ENCODE measurements at regions not wholly inside any gene's neighbourhood (a gene's known extent, or its start where the extent isn't known, plus 50 kb on each side); places are given as distances from the start of the nearest gene placed in this dataset.

DNA sequence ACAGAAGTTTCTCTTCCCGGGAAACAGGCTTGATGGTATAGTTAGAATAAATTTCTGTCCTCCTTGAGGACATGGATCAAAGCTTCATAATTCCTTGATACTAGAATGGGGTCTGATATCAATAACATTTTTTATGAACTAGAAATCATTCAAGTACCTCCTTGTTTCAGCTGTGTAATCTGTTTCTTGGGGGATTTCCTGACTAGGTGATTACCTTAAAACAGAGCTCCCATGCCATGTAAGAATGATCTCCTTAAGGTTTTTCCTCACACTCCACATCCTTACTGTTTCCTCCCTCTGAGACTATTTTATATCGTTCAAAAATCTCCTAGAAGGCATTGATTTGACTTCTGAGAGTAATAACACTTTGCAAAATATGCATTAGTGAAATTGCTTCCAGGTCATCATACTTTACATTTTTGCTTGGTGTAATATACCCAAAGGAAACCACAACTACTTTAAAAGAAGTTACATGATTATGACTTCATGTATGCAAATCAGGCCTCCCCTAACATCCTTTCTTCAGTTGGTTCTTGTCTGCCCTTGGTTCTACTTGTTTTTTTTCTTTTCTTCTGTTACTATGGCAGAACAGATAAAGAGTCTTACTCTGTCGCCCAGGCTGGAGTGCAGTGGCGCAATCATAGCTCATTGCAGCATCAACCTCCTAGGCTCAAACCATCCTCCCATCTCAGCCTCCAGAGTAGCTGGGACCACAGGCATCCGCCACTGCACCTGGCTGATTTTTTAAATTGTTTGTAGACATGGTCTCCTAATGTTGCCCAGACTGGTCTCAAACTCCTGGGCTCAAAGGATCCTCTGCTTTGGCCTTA lies 388.8 kb downstream of the ZFHX3 start:
- TF ChIP-seq EZH2phosphoT487 (IDR thresholded peaks at IDR 0.05; ENCODE audit: low read depth, severe bottlenecking, unreplicated experiment) (no peak), EZH2 (IDR thresholded peaks at IDR 0.05; ENCODE audit: borderline replicate concordance) (no peak)
- TF ChIP-seq, protein P1, sequence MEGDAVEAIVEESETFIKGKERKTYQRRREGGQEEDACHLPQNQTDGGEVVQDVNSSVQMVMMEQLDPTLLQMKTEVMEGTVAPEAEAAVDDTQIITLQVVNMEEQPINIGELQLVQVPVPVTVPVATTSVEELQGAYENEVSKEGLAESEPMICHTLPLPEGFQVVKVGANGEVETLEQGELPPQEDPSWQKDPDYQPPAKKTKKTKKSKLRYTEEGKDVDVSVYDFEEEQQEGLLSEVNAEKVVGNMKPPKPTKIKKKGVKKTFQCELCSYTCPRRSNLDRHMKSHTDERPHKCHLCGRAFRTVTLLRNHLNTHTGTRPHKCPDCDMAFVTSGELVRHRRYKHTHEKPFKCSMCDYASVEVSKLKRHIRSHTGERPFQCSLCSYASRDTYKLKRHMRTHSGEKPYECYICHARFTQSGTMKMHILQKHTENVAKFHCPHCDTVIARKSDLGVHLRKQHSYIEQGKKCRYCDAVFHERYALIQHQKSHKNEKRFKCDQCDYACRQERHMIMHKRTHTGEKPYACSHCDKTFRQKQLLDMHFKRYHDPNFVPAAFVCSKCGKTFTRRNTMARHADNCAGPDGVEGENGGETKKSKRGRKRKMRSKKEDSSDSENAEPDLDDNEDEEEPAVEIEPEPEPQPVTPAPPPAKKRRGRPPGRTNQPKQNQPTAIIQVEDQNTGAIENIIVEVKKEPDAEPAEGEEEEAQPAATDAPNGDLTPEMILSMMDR (IDR thresholded peaks at IDR 0.05; ENCODE audit: poor library complexity): no peak
- H3K79me2 ChIP-seq: no peaks in the 10 kb centered on the region
- H4K20me1 ChIP-seq (ENCODE audit: insufficient read depth, poor library complexity, severe bottlenecking): no peaks in the 10 kb centered on the region
- no peaks in the 10 kb centered on the region for H3K9me2 ChIP-seq (replicated peaks; ENCODE audit: insufficient read depth)
- no peaks in the 10 kb centered on the region for H3K27me3 ChIP-seq
- DNase-seq (ENCODE audit: low spot score): no peak
- no peaks in the 10 kb centered on the region for H3K36me3 ChIP-seq (replicated peaks; ENCODE audit: insufficient read depth, low read depth)
- H3K9me3 ChIP-seq (ENCODE audit: low read depth): no peaks in the 10 kb centered on the region
- no peak overlapping the region for H3K4me3 ChIP-seq
- no peak overlapping the region for H3K4me2 ChIP-seq
- H3K27ac ChIP-seq: no peak overlapping the region
- H3K4me1 ChIP-seq (ENCODE audit: insufficient read depth): no peaks in the 10 kb centered on the region
- 92% methylated on average over 5 of the region's 5 CpGs for WGBS (ENCODE audit: low lambda C conversion rate, missing lambda C conversion rate)
- no peak overlapping the region for H2AFZ ChIP-seq

DNA sequence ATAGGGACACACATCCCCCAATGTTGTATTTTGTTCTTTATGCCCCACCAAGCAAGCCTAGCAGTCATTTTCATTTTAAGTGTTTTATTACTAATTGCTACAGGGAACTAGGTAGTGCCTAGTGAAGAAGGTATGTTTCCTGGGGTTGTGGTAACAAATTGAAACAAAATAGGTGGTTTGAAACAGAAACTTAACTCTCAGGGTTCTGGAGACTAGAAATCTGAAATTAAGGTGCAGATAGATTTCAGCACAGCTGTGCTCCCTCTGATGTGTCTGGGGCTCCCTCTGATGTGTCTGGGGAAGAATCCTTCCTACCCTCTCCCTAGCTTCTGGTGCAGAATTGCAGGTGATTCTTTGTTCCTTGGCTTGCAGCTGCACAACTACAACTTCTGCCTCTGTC lies 390.1 kb downstream of the ZFHX3 start:
- no peaks in the 10 kb centered on the region for H3K27me3 ChIP-seq
- H3K36me3 ChIP-seq (replicated peaks; ENCODE audit: insufficient read depth, low read depth): no peaks in the 10 kb centered on the region
- no peak overlapping the region for H3K27ac ChIP-seq
- H3K4me3 ChIP-seq: no peak overlapping the region
- H4K20me1 ChIP-seq (ENCODE audit: insufficient read depth, poor library complexity, severe bottlenecking): no peaks in the 10 kb centered on the region
- H3K9me2 ChIP-seq (replicated peaks; ENCODE audit: insufficient read depth): no peaks in the 10 kb centered on the region
- no peak overlapping the region for H2AFZ ChIP-seq
- no peaks in the 10 kb centered on the region for H3K9me3 ChIP-seq (ENCODE audit: low read depth)
- H3K4me2 ChIP-seq: no peak overlapping the region
- no peaks in the 10 kb centered on the region for H3K79me2 ChIP-seq
- DNase-seq (ENCODE audit: low spot score): no peak
- H3K4me1 ChIP-seq (ENCODE audit: insufficient read depth): no peaks in the 10 kb centered on the region
- TF ChIP-seq EZH2 (IDR thresholded peaks at IDR 0.05; ENCODE audit: borderline replicate concordance) (no peak), EZH2phosphoT487 (IDR thresholded peaks at IDR 0.05; ENCODE audit: low read depth, severe bottlenecking, unreplicated experiment) (no peak)
- TF ChIP-seq, protein P1 (IDR thresholded peaks at IDR 0.05; ENCODE audit: poor library complexity): no peak

DNA sequence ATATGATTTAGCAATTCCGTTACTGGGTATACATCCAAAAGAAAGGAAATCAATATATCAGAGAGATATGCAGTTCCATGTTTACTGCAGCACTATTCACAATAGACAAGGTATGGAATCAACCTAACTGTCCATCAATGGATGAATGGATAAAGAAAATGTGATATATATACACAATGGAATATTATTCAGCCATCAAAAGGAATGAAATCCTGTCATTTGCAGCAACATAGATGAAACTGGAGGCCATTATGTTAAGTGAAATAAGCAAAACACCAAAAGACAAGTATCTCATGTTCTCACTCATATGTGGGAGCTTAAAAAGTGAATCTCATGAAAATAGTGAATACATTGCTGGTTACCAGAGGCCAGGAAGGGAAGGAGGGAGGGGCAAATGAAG lies 390.8 kb downstream of the ZFHX3 start:
- H3K36me3 ChIP-seq (replicated peaks; ENCODE audit: insufficient read depth, low read depth): no peaks in the 10 kb centered on the region
- no peaks in the 10 kb centered on the region for H3K4me1 ChIP-seq (ENCODE audit: insufficient read depth)
- no peak overlapping the region for H2AFZ ChIP-seq
- H3K4me3 ChIP-seq: no peak overlapping the region
- DNase-seq (ENCODE audit: low spot score): no peak
- no peaks in the 10 kb centered on the region for H3K79me2 ChIP-seq
- WGBS (ENCODE audit: low lambda C conversion rate, missing lambda C conversion rate): 100% methylated on average over 1 of the region's 1 CpG
- no peak overlapping the region for H3K4me2 ChIP-seq
- H3K9me2 ChIP-seq (replicated peaks; ENCODE audit: insufficient read depth): no peaks in the 10 kb centered on the region
- peaks cover 4% of the 10 kb centered on the region for H3K9me3 ChIP-seq (ENCODE audit: low read depth)
- no peaks in the 10 kb centered on the region for H3K27me3 ChIP-seq
- H3K27ac ChIP-seq: no peak overlapping the region
- TF ChIP-seq, protein P1 (IDR thresholded peaks at IDR 0.05; ENCODE audit: poor library complexity): no peak
- TF ChIP-seq EZH2phosphoT487 (IDR thresholded peaks at IDR 0.05; ENCODE audit: low read depth, severe bottlenecking, unreplicated experiment): no peak
- TF ChIP-seq EZH2 (IDR thresholded peaks at IDR 0.05; ENCODE audit: borderline replicate concordance): no peak
- no peaks in the 10 kb centered on the region for H4K20me1 ChIP-seq (ENCODE audit: insufficient read depth, poor library complexity, severe bottlenecking)

Data from hepatocyte (in vitro differentiated cells).